Spleen (tissue), 3 donors: ENCODE measurements at regions not wholly inside any gene's neighbourhood (a gene's known extent, or its start where the extent isn't known, plus 50 kb on each side); places are given as distances from the start of the nearest gene placed in this dataset.

ENCODE experiments used
- POLR2A ChIP-seq, 3 donors: fragments of 450-650 bp; IDR thresholded peaks; one replicate each; pipeline ENCODE4 v1.5.1; 2017; ENCODE audit warnings: antibody characterized with exemption in 3 of 3, mild to moderate bottlenecking in 1 of 3
- POLR2AphosphoS5 ChIP-seq, 3 donors: sonication (generic); formaldehyde crosslinking; IDR thresholded peaks; one replicate each; pipeline ENCODE4 v1.5.1; 2017; ENCODE audit warnings: antibody characterized with exemption in 3 of 3

- TF ChIP-seq POLR2A (IDR thresholded peaks at IDR 0.05) (no peak), POLR2AphosphoS5 (IDR thresholded peaks at IDR 0.05) (no peak)
These were observed 311.5 kb upstream of the PTGER4 start for GRCh38 chr5:40368200-40368599.
